ENCODE measurements at regions not wholly inside any gene's neighbourhood (a gene's known extent, or its start where the extent isn't known, plus 50 kb on each side); places are given as distances from the start of the nearest gene placed in this dataset.
"Not testable (repeated sequence)": the region's sequence is repeated elsewhere in the genome, so short reads cannot be mapped to it uniquely, and the experiment has no call there.

DNA sequence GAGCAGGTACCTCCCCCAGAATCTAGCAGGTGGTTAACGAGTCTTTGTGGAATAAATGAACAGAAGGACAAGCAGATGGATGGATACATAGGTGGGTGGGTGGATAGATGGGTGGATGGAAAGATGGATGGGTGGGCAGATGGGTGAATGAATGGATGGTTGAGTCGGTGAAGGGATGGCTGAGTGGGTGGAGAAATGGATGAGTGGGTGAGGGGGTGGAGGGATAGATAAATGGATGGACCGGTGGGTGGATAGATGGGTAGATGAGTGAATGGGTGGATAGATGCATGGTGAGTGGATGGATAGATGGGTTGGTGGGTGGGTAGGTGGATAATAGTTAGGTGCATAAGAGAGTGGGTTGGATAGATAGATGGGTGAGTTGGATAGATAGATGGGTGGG is 99.7 kb upstream of the FRG2C start:
- TF ChIP-seq BACH2 (CRISPR knock-in tag; IDR thresholded peaks at IDR 0.05; ENCODE audit: borderline replicate concordance); ZFP30 (CRISPR knock-in tag; IDR thresholded peaks at IDR 0.05); ZFP3 (CRISPR knock-in tag; IDR thresholded peaks at IDR 0.05); GLIS3 (CRISPR knock-in tag; IDR thresholded peaks at IDR 0.05): not testable (repeated sequence)
- TF ChIP-seq, protein P1, sequence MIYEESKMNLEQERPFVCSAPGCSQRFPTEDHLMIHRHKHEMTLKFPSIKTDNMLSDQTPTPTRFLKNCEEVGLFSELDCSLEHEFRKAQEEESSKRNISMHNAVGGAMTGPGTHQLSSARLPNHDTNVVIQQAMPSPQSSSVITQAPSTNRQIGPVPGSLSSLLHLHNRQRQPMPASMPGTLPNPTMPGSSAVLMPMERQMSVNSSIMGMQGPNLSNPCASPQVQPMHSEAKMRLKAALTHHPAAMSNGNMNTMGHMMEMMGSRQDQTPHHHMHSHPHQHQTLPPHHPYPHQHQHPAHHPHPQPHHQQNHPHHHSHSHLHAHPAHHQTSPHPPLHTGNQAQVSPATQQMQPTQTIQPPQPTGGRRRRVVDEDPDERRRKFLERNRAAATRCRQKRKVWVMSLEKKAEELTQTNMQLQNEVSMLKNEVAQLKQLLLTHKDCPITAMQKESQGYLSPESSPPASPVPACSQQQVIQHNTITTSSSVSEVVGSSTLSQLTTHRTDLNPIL (CRISPR knock-in tag; IDR thresholded peaks at IDR 0.05; ENCODE audit: low read depth) = not testable (repeated sequence)

Data from SK-N-SH treated with all-trans-retinoic acid at 6 μM for 48 hours (cell line).